CD14-positive monocyte (primary cell): ENCODE measurements at regions not wholly inside any gene's neighbourhood (a gene's known extent, or its start where the extent isn't known, plus 50 kb on each side); places are given as distances from the start of the nearest gene placed in this dataset.
"Not testable (repeated sequence)": the region's sequence is repeated elsewhere in the genome, so short reads cannot be mapped to it uniquely, and the experiment has no call there.

ENCODE experiments used
- DNase-seq, 3 donors: peaks; one replicate each; pipeline ENCODE4 v3.0.0-alpha.2; 2011 to 2022
- H2AFZ ChIP-seq: 2 replicates; pipeline ENCODE4 v1.6.0; 2012; ENCODE audit warnings: mild to moderate bottlenecking, low read depth, low read length, inconsistent platforms; ENCODE audit not compliant: insufficient read depth, poor library complexity, severe bottlenecking
- H3K27ac ChIP-seq, 2 donors: 1 replicate in 1 of 2; 2 replicates in 1 of 2; pipeline ENCODE4 v1.5.1; 2012 to 2013; ENCODE audit warnings: low read length in 2 of 2, control low read depth in 1 of 2, inconsistent platforms in 1 of 2, low read depth in 1 of 2, mild to moderate bottlenecking in 1 of 2
- H3K27me3 ChIP-seq, 2 donors: one replicate each; pipeline versions ENCODE4 v1.6.0 to v1.6.1; 2011 to 2013; ENCODE audit warnings: low read length in 2 of 2; ENCODE audit not compliant: control insufficient read depth in 2 of 2, insufficient read depth in 2 of 2
- H3K36me3 ChIP-seq, 2 donors: replicated peaks in 1 of 2; 1 replicate in 1 of 2; 2 replicates in 1 of 2; pipeline versions ENCODE4 v1.5.1 to v1.6.1; 2012 to 2013; ENCODE audit warnings: low read length in 2 of 2, control low read depth in 1 of 2, inconsistent platforms in 1 of 2, mild to moderate bottlenecking in 1 of 2; ENCODE audit not compliant: insufficient read depth in 2 of 2, control insufficient read depth in 1 of 2
- H3K4me1 ChIP-seq, 2 donors: 1 replicate in 1 of 2; 2 replicates in 1 of 2; pipeline versions ENCODE4 v1.5.1 to v1.6.1; 2012 to 2013; ENCODE audit warnings: low read length in 2 of 2, control low read depth in 1 of 2, inconsistent platforms in 1 of 2, mild to moderate bottlenecking in 1 of 2, moderate library complexity in 1 of 2; ENCODE audit not compliant: insufficient read depth in 2 of 2, control insufficient read depth in 1 of 2
- H3K4me2 ChIP-seq: replicated peaks from 2 replicates; pipeline ENCODE3; 2012; ENCODE audit warnings: low read length, moderate library complexity, mild to moderate bottlenecking; ENCODE audit not compliant: poor library complexity, severe bottlenecking; ENCODE audit errors: extremely low read depth
- H3K4me3 ChIP-seq, 3 experiments: fragments of 200-600 bp in 1 of 3; sonication (generic) in 1 of 3; replicated peaks in 1 of 3; 1 replicate in 2 of 3; 2 replicates in 1 of 3; pipeline ENCODE4 v1.5.1; 2011 to 2013; ENCODE audit warnings: low read length in 3 of 3, mild to moderate bottlenecking in 3 of 3, control low read depth in 2 of 3, low read depth in 2 of 3, inconsistent platforms in 1 of 3, moderate library complexity in 1 of 3
- H3K79me2 ChIP-seq: 2 replicates; pipeline ENCODE4 v1.6.0; 2012; ENCODE audit warnings: mild to moderate bottlenecking, control low read depth, inconsistent platforms, low read length, moderate library complexity; ENCODE audit not compliant: insufficient read depth
- H3K9ac ChIP-seq: 2 replicates; pipeline ENCODE4 v1.6.0; 2017; ENCODE audit warnings: low read length, mild to moderate bottlenecking; ENCODE audit not compliant: insufficient read depth, poor library complexity, severe bottlenecking
- H3K9me3 ChIP-seq, 2 donors: replicated peaks in 1 of 2; 1 replicate in 1 of 2; 2 replicates in 1 of 2; pipeline versions ENCODE4 v1.5.1 to v1.6.1; 2012 to 2013; ENCODE audit warnings: low read length in 2 of 2, control low read depth in 1 of 2; ENCODE audit not compliant: control insufficient read depth in 1 of 2, insufficient read depth in 1 of 2
- H4K20me1 ChIP-seq: 2 replicates; pipeline ENCODE4 v1.6.0; 2012; ENCODE audit warnings: mild to moderate bottlenecking, low read length, control low read depth, moderate library complexity; ENCODE audit not compliant: insufficient read depth
- H3K27ac Mint-ChIP-seq, 7 donors: one replicate each; pipeline ENCODE4 v1.8.0; 2020; ENCODE audit warnings: mild to moderate bottlenecking in 7 of 7, mixed read lengths in 7 of 7, moderate library complexity in 6 of 7, inconsistent platforms in 2 of 7
- H3K27me3 Mint-ChIP-seq, 3 donors: one replicate each; pipeline ENCODE4 v1.8.0; 2021 to 2022; ENCODE audit warnings: low read depth in 3 of 3, mild to moderate bottlenecking in 3 of 3, mixed read lengths in 3 of 3, moderate library complexity in 3 of 3, inconsistent platforms in 1 of 3
- H3K36me3 Mint-ChIP-seq, 2 donors: one replicate each; pipeline ENCODE4 v1.8.0; 2020; ENCODE audit warnings: mixed read lengths in 2 of 2, inconsistent platforms in 1 of 2, mild to moderate bottlenecking in 1 of 2
- H3K4me1 Mint-ChIP-seq: one replicate; pipeline ENCODE4 v1.8.0; 2020; ENCODE audit warnings: mild to moderate bottlenecking, mixed read lengths
- H3K4me3 Mint-ChIP-seq, 2 donors: one replicate each; pipeline ENCODE4 v1.8.0; 2020; ENCODE audit warnings: mild to moderate bottlenecking in 2 of 2, mixed read lengths in 2 of 2, moderate library complexity in 1 of 2
- H3K9me3 Mint-ChIP-seq, 7 donors: one replicate each; pipeline ENCODE4 v1.8.0; 2020 to 2022; ENCODE audit warnings: mixed read lengths in 7 of 7, mild to moderate bottlenecking in 6 of 7, moderate library complexity in 6 of 7, inconsistent platforms in 2 of 7
- CTCF ChIP-seq: fragments of 200-600 bp; IDR thresholded peaks from one replicate; pipeline ENCODE4 v1.8.0; 2022; ENCODE audit warnings: antibody characterized with exemption, mild to moderate bottlenecking
- WGBS: methylation state at CpG from one replicate; pipeline ENCODE4 v1.1.5; 2013; ENCODE audit warnings: missing lambda C conversion rate; ENCODE audit not compliant: insufficient coverage; 5-methylcytosine and 5-hydroxymethylcytosine counted together
- intact Hi-C, 2 donors: fragments of 100-400 bp; cut with micrococcal nuclease; formaldehyde crosslinking; loops; one replicate each; pipeline versions ENCODE4 v1.15.0 to v1.15.1; 2023

- H3K27me3 Mint-ChIP-seq = no peaks in the 10 kb centered on the region
- DNase-seq = no peak
- Histone ChIP-seq H2AFZ (no peak overlapping the region), H3K27me3 (no peaks in the 10 kb centered on the region), H3K9me3 (peaks cover 0 to 10% of the 10 kb centered on the region in 2 donors), H4K20me1 (no peaks in the 10 kb centered on the region), H3K36me3 (no peaks in the 10 kb centered on the region), H3K79me2 (no peaks in the 10 kb centered on the region), H3K9ac (no peak overlapping the region), H3K4me2 (no peak overlapping the region), H3K4me3 (no peak overlapping the region), H3K27ac (no peak overlapping the region), H3K4me1 (no peaks in the 10 kb centered on the region)
- intact Hi-C loops = no loop called here
- no peak overlapping the region for H3K4me3 Mint-ChIP-seq
- H3K36me3 Mint-ChIP-seq = no peaks in the 10 kb centered on the region
- H3K4me1 Mint-ChIP-seq = no peaks in the 10 kb centered on the region
- H3K9me3 Mint-ChIP-seq = peaks cover 0 to 12% (median 2%) of the 10 kb centered on the region in 7 donors
- WGBS = no CpG with 5 or more reads among the region's 2 CpGs
- no peak for TF ChIP-seq CTCF
- no peak overlapping the region for H3K27ac Mint-ChIP-seq
Observed at GRCh38 chr13:54034047-54034446, 1005.4 kb downstream of the OLFM4 start.

- H3K9ac ChIP-seq, H3K79me2 ChIP-seq, H3K36me3 ChIP-seq, DNase-seq, H3K27me3 Mint-ChIP-seq, H3K27me3 ChIP-seq, H3K9me3 Mint-ChIP-seq, H3K4me2 ChIP-seq, H3K9me3 ChIP-seq, H3K27ac ChIP-seq, intact Hi-C loops, H3K4me1 ChIP-seq, H2AFZ ChIP-seq, H3K4me3 ChIP-seq, H4K20me1 ChIP-seq, H3K4me1 Mint-ChIP-seq, H3K27ac Mint-ChIP-seq, H3K4me3 Mint-ChIP-seq, H3K36me3 Mint-ChIP-seq: not testable (repeated sequence)
- WGBS = 80% methylated on average over 1 of the region's 5 CpGs
Observed at GRCh38 chr13:54057416-54057815, 1028.8 kb downstream of the OLFM4 start.

GRCh38 chr13:54069958-54070357 is 1041.3 kb downstream of the OLFM4 start:
- H3K4me3 Mint-ChIP-seq, H3K27me3 ChIP-seq, H3K36me3 Mint-ChIP-seq, H3K27me3 Mint-ChIP-seq, DNase-seq, H3K4me1 Mint-ChIP-seq, H4K20me1 ChIP-seq, H3K4me2 ChIP-seq, H3K36me3 ChIP-seq, H3K27ac ChIP-seq, H3K4me1 ChIP-seq, H3K27ac Mint-ChIP-seq, H3K79me2 ChIP-seq, H2AFZ ChIP-seq, H3K4me3 ChIP-seq, intact Hi-C loops, H3K9ac ChIP-seq: not testable (repeated sequence)
- H3K9me3 ChIP-seq = peaks cover 14 to 25% of the 10 kb centered on the region in 2 donors
- WGBS = 87% methylated on average over 4 of the region's 8 CpGs
- H3K9me3 Mint-ChIP-seq = peaks cover 0 to 20% (median 8%) of the 10 kb centered on the region in 7 donors
